GM12872 (cell line): ENCODE measurements at regions not wholly inside any gene's neighbourhood (a gene's known extent, or its start where the extent isn't known, plus 50 kb on each side); places are given as distances from the start of the nearest gene placed in this dataset.

Experiments
- TF ChIP-seq, protein P1 (sequence below): IDR thresholded peaks from 3 replicates; pipeline ENCODE4 v1.5.1; 2011; ENCODE audit warnings: low read depth, mild to moderate bottlenecking, low read length, moderate library complexity; ENCODE audit not compliant: insufficient read depth

DNA sequence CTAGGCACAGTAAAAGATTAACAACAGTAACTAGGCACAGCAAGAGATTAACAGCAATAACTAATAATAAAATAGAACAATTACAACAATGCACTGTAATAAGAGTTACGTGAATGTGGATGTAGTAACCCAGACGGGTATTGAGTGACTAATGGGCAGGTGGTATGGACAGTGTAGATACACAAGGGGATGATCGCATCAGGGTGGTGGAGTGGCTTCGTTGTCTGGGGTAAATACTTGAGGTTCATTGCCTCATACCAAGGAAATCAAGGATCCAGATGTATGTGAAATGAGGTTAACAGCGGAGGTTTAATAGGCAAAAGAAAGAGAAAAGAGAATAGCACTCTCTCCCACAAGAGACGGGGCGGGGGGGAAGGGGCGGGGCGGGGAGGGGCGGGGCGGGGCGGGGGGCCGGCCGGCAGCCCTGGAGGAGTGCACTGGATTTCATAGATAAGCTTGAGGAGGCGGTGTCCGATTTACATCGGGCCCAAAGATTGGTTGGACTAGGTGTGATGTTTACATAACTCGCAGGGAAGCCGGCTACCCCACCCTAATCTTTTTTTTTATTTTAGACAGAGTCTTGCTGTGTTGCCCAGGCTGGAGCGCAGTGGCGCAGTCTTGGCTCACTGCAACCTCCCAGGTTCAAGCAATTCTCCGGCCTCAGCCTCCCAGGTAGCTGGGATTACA, 106.3 kb downstream of the KCTD15 start:
- TF ChIP-seq, protein P1, sequence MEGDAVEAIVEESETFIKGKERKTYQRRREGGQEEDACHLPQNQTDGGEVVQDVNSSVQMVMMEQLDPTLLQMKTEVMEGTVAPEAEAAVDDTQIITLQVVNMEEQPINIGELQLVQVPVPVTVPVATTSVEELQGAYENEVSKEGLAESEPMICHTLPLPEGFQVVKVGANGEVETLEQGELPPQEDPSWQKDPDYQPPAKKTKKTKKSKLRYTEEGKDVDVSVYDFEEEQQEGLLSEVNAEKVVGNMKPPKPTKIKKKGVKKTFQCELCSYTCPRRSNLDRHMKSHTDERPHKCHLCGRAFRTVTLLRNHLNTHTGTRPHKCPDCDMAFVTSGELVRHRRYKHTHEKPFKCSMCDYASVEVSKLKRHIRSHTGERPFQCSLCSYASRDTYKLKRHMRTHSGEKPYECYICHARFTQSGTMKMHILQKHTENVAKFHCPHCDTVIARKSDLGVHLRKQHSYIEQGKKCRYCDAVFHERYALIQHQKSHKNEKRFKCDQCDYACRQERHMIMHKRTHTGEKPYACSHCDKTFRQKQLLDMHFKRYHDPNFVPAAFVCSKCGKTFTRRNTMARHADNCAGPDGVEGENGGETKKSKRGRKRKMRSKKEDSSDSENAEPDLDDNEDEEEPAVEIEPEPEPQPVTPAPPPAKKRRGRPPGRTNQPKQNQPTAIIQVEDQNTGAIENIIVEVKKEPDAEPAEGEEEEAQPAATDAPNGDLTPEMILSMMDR = no peak

DNA sequence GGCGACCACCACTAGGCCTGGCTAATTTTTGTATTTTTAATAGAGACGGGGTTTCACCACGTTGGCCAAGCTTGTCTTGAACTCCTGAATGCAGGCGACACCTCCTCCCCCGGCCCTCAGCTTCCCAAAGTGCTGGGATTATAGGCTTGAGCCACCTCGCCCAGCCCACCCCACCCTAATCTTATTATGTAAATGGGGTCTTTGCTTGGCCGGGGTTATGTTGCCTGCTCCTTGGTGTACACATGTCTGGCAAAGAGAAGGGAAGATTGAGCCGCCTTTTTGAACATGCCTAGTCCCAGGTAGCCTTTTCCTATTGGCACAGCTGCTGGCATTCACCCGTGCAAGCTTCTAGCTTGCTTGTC, 106.8 kb downstream of the KCTD15 start:
- TF ChIP-seq, protein P1 = no peak

DNA sequence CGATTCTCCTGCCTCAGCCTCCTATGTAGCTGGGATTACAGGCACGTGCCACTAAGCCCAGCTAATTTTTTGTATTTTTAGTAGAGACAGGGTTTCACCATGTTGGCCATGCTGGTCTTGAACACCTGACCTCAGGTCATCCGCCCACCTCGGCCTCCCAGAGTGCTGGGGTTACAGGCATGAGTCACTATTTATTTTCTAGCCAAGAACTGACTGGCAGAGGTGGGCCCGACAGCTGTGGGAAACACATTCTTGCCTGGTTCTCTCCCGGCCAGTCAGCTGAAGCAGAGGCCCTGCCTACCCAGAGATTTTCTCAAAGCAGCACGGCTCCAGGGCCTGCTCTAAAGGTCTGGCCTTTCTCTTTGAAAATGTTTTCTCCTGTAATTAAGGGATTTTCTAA, 108.0 kb downstream of the KCTD15 start:
- TF ChIP-seq, protein P1 = no peak

DNA sequence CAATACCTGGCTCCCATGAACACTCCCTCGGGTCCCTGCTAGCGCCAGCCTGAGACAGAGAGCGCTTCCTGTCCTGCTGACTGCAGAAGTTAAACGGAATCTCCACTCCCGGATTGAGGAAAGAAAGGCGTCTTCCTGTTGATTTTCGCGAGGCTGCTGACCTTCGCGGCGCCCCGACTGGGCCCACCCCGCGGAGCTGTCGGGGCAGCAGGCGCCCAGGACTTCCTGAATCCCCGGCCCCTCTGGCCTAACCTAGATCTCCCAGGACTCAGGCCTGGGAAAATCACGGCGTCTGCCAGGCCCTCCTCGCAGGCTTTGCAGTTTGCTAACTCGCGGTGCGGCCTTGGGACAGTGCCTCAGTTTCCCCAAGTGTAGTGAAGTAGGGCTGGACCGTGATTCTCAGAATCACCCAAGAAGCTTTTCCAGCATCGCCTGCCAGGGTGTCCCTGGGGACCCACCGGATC, 108.8 kb downstream of the KCTD15 start:
- TF ChIP-seq, protein P1 = no peak

DNA sequence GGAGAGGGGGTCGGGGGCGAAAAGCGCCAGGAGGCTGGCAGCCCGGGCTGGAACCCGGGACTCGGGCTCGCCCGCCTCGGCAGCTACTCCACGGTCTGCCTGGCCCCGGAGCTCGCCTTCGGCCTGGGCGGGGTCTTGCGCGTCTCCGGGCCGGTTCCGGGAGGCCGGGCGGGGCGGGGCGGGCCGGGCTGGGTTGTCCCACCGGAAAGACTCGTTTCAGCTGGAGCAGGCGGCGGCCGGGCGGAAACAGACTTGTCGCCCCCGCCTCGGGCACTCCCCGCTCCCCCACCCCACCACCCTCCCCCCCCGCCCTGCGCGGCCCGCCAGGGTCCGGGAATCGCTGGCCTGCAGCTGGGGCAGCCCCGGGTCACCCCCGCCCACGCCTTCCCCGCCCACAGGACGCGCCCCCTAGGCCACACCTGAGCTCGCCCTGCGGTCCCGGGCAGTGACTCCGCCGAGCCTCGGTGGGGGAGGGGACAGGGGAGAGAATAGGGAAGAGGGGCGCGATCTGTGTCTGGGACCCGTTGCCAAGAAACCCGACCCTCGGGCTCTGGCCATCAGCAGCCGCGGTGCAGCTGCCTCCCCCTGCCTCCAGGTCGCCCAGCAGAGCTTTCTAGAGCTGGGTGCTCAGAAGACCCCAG, 109.4 kb downstream of the KCTD15 start:
- TF ChIP-seq, protein P1 = no peak

DNA sequence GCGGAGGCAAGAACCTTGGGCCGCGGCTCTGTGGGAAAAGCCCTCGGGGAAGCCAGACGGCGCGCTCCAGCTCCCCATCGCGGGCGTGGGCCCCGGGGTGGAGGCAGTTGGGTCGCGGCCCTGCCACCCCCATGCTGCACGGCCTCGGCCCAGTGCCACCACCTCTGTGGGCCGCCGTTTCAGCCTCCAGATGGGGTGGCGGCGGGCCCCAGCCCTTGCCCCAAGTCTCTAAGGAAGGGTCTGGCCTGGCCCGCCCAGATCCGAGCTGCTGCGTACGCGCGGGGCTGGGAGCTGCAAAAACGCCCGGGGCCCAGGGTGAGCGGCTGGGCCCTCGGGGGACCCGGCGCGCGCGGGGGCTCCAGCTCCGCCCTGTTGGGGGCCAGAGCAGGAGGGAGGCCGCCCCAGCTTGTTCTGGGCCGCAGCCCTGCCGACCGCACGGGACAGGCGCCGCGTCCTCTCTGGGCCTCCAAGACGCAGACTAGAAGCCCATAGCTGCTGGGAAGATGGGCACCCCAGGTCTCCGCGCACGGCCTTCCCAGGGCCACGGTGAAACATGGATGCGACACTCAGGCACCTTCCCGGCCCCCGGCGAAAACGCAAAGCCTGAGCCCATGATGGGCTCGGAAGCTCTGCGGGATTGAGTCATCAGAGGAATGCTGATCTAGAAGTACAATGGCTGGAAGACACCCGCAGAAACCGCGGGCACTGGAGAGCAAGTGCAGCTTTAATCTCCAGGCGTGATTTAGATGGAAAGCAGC, 110.1 kb downstream of the KCTD15 start:
- TF ChIP-seq, protein P1 = no peak

DNA sequence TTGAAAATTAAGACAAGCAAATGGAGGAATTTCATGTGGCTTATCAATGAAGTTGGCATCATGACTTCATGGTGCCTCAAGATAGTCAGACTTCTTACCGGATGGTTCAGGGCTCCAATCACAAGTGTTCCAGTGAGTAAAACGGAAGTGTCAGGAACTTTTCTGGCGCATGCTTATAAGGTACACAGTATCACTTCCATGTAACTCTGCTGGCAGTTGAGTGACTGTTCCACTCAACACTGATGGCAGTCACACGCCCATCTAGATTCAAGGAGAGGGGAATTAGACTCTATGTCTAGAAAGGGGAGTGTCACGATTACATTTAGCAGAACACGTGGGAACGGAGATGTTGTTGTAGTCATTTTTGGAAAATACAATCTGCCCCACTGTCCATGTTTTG, 114.3 kb downstream of the KCTD15 start:
- TF ChIP-seq, protein P1 = no peak
